Bronchial epithelial cell (primary cell): ENCODE measurements at regions not wholly inside any gene's neighbourhood (a gene's known extent, or its start where the extent isn't known, plus 50 kb on each side); places are given as distances from the start of the nearest gene placed in this dataset.

ENCODE experiments used
- DNase-seq: peaks from one replicate; pipeline ENCODE4 v3.0.0-alpha.2; 2010; ENCODE audit warnings: low read depth
- FAIRE-seq: peaks from 2 replicates; lab custom pipeline; 2011; peaks lifted over from hg19 to GRCh38; lab: Jason Lieb, UNC
- H3K27me3 ChIP-seq: 2 replicates; pipeline ENCODE4 v1.5.1; 2011; ENCODE audit warnings: low read length; ENCODE audit not compliant: control insufficient read depth, insufficient read depth
- H3K36me3 ChIP-seq: 2 replicates; pipeline ENCODE4 v1.5.1; 2011; ENCODE audit warnings: low read length; ENCODE audit not compliant: control insufficient read depth, insufficient read depth
- H3K4me3 ChIP-seq: 2 replicates; pipeline ENCODE4 v1.5.1; 2011; ENCODE audit warnings: mild to moderate bottlenecking, low read depth, low read length, control low read depth
- TF ChIP-seq, protein P1 (sequence below): IDR thresholded peaks from 2 replicates; pipeline ENCODE4 v1.5.1; 2011; ENCODE audit warnings: mild to moderate bottlenecking, moderate library complexity, low read length, control low read depth, inconsistent platforms; ENCODE audit not compliant: insufficient read depth, severe bottlenecking

DNA sequence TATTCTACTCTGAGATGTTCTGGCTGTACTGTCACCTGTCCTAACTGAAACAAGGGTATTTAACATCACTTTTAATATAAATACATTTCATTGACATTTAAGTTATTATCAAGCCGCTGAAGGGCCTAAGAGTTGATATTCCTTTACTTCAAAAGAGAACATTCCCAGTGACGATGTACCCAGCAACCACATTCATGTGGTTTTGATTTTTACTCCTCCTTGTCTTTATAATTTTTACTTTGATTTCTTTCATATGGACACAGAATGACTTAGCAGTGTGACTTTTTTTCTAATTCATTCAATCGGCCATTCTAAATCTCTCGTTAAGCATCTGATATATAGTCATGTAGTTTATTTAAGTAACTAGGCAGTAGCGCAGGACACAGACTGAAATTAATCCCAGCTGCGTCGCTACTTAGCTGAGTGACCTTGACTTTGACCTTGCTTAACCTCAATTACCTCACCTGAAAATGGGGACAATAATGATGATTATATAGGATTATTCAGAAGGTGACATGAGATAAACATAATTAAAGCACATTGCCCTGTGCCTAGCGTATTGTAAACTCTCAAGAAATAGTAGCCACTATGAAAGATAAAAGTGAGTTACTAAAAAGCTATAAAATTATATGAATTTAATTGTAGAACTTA lies 476.6 kb downstream of the SETD4 start:
- Histone ChIP-seq H3K27me3 (no peaks in the 10 kb centered on the region), H3K4me3 (no peak overlapping the region), H3K36me3 (no peaks in the 10 kb centered on the region)
- TF ChIP-seq, protein P1, sequence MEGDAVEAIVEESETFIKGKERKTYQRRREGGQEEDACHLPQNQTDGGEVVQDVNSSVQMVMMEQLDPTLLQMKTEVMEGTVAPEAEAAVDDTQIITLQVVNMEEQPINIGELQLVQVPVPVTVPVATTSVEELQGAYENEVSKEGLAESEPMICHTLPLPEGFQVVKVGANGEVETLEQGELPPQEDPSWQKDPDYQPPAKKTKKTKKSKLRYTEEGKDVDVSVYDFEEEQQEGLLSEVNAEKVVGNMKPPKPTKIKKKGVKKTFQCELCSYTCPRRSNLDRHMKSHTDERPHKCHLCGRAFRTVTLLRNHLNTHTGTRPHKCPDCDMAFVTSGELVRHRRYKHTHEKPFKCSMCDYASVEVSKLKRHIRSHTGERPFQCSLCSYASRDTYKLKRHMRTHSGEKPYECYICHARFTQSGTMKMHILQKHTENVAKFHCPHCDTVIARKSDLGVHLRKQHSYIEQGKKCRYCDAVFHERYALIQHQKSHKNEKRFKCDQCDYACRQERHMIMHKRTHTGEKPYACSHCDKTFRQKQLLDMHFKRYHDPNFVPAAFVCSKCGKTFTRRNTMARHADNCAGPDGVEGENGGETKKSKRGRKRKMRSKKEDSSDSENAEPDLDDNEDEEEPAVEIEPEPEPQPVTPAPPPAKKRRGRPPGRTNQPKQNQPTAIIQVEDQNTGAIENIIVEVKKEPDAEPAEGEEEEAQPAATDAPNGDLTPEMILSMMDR: no peak
- DNase-seq: no peak
- FAIRE-seq: no peak

DNA sequence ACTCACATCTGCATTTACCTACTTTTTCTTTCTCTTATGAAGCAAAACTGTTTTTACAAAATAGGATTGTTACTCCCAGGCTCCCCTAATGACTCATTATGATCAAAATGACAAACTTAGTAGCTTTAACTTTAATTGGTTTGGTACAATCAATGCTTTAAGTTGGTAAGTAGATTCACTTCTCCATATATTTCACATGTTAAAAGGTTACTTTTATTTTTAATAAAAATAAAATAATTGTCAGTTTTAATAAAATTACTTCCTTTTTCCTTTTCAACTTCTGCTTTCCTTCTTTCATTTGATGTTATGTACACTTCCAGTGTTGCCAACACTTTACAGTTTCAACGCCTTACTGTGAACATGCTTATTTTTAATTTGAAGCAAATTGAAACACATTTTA lies 477.6 kb downstream of the SETD4 start:
- no peak for FAIRE-seq
- no peak overlapping the region for H3K4me3 ChIP-seq
- H3K36me3 ChIP-seq: no peaks in the 10 kb centered on the region
- TF ChIP-seq, protein P1: no peak
- no peak for DNase-seq
- no peaks in the 10 kb centered on the region for H3K27me3 ChIP-seq

DNA sequence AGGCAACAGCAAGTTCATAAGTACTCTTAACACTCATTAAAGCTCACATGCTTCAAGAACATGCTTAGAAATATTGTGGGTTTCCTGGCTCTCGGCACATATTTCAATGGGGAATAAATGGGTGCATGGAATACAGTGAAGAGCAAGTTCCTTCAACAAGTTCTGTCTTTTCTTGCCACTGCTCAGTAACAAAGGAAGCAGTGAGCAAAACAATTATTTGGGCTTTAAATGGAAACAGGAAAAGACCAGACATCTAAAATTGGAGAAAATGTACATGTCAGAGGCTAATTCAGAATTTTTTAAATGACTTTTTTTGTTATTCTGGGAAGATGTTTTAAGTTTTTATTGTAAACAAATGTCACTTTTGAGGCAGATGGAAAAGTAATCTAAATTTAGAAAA lies 478.7 kb downstream of the SETD4 start:
- no peak for FAIRE-seq

DNA sequence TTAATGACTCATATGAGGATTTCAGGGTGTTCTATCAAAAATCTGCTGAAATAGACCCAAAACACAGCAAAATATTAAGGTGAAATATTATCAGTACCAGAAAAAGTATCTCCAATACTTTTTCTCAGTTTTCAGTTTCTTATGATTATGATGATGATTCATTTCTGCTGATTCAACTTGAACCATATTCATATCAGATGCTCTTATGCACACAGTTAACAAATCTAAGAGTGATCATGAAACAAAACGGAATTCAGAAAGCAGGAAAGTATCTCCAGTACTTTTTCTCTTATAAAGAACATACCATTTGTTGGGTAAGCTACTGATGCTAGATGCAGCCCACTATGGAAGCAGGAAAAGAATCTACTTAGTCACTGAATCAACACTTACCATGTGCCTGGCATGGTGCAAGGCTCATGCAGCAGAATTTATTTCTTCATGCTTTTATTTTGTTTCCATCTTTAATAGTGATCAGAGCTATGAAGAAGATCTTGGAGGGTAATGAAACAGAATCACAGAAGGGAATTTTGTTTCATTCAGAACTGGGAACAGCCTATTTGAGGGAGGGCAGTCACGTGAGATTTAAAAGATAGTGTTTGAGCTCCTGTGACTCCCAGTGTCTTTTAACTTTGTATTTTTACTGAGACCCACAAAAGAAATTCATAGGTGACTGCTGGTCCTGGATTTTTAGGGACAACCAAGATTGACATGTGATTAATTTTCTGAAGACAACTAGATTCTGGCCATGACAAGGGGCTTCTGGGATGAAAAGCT lies 480.6 kb downstream of the SETD4 start:
- peak; percentile 62 for DNase-seq
- no peaks in the 10 kb centered on the region for H3K27me3 ChIP-seq
- H3K4me3 ChIP-seq: no peak overlapping the region
- no peaks in the 10 kb centered on the region for H3K36me3 ChIP-seq
- FAIRE-seq: no peak
- TF ChIP-seq, protein P1: no peak

More for the DNA sequence above, 478.7 kb downstream of the SETD4 start:
- Histone ChIP-seq H3K36me3 (no peaks in the 10 kb centered on the region), H3K4me3 (no peak overlapping the region), H3K27me3 (no peaks in the 10 kb centered on the region)
- no peak for DNase-seq
- TF ChIP-seq, protein P1: no peak

DNA sequence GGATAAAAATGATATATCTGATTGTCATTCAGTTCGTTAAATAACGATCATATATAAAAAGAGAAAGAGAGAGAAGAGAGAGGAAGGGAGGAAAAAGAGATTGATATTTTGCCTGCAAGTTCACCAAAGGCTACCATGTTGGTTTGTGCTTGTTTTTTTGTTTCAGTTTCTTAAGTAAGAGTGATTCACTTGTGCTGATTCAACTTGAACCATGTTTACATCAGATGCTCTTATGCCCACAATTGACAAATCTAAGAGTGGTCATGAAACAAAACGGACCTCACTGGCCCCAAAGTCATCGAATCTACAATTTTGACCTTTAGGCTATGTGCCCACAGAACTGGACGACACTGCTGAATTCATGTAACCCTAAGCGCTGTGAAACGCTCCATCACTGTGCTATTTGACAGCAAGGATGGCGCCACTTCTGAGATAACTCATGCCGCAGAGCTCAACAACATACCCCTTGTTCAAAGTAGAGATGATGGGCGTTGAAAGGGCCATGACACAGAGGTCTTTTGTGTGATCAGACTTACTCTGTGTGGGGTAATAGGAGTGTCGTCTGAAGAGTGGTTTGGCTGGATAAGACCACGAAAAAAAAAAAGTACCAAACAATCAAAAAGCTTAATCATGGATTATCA lies 481.4 kb downstream of the SETD4 start:
- H3K4me3 ChIP-seq: no peak overlapping the region
- H3K36me3 ChIP-seq: no peaks in the 10 kb centered on the region
- FAIRE-seq (no peak), DNase-seq (peak; percentile 60)
- no peaks in the 10 kb centered on the region for H3K27me3 ChIP-seq
- TF ChIP-seq, protein P1: no peak
